ENCODE measurements at regions not wholly inside any gene's neighbourhood (a gene's known extent, or its start where the extent isn't known, plus 50 kb on each side); places are given as distances from the start of the nearest gene placed in this dataset.

DNA sequence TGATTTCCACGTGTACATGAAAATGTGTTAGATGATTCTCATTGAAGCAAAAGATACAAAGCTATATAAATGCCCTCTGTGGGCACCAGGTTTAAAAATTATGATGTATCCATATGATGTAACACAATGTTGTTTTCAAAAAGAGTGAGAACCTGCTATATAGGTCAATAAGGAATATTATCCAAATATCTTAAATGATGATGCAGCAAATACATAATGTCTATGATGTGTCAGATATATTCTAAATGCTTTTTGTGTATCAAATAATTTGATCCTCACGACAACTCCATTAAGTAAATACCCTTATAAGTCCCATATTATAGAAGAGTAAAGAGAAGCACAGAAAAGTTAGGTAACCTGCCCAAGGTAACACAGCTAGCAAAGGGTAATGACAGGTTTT lies 393.0 kb upstream of the DCN start:
- ChIA-PET POLR2A (ENCODE audit: unreplicated experiment) (no interaction called here), CTCF (no interaction called here)
- Histone ChIP-seq H3K4me1 (replicated peaks; ENCODE audit: insufficient read depth) (0 out of 2 replicates have a peak, but pooled peaks cover 4% of the 10 kb centered on the region), H3K9me3 (ENCODE audit: insufficient read depth, low read depth) (no peaks in the 10 kb centered on the region), H3K9me2 (ENCODE audit: insufficient read depth) (no peaks in the 10 kb centered on the region), H3K4me3 (no peak overlapping the region), H3K4me2 (no peak overlapping the region), H3F3A (ENCODE audit: insufficient read depth, low read depth) (no peaks in the 10 kb centered on the region), H3K27me3 (ENCODE audit: insufficient read depth, low read depth) (no peaks in the 10 kb centered on the region), H3K27ac (no peak overlapping the region), H2AFZ (no peak overlapping the region), H3K36me3 (ENCODE audit: low read depth) (no peaks in the 10 kb centered on the region), H3K79me2 (ENCODE audit: low read depth) (no peaks in the 10 kb centered on the region), H4K20me1 (ENCODE audit: insufficient read depth) (no peaks in the 10 kb centered on the region)
- TF ChIP-seq, protein P1, sequence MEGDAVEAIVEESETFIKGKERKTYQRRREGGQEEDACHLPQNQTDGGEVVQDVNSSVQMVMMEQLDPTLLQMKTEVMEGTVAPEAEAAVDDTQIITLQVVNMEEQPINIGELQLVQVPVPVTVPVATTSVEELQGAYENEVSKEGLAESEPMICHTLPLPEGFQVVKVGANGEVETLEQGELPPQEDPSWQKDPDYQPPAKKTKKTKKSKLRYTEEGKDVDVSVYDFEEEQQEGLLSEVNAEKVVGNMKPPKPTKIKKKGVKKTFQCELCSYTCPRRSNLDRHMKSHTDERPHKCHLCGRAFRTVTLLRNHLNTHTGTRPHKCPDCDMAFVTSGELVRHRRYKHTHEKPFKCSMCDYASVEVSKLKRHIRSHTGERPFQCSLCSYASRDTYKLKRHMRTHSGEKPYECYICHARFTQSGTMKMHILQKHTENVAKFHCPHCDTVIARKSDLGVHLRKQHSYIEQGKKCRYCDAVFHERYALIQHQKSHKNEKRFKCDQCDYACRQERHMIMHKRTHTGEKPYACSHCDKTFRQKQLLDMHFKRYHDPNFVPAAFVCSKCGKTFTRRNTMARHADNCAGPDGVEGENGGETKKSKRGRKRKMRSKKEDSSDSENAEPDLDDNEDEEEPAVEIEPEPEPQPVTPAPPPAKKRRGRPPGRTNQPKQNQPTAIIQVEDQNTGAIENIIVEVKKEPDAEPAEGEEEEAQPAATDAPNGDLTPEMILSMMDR (conservative IDR thresholded peaks at IDR 0.05): no peak
- no peak for TF ChIP-seq EZH2 (IDR thresholded peaks at IDR 0.05; ENCODE audit: low read depth)
- no TSS peak for BruUV-seq (replicated peaks)
- no peak for DNase-seq
- intact Hi-C loops (cut with micrococcal nuclease; ENCODE audit: unreplicated experiment): loop anchor here (5.0 to 10.0 kb wide), 2 partner anchors 193 to 569 kb away; partner anchors contain the start of gene BTG1

GRCh38 chr12:91574975-91575374 lies 392.4 kb upstream of the DCN start:
- Histone ChIP-seq H4K20me1 (ENCODE audit: insufficient read depth) (no peaks in the 10 kb centered on the region), H3K27ac (no peak overlapping the region), H3K9me3 (ENCODE audit: insufficient read depth, low read depth) (no peaks in the 10 kb centered on the region), H3K4me1 (replicated peaks; ENCODE audit: insufficient read depth) (0 out of 2 replicates have a peak, but pooled peaks cover 4% of the 10 kb centered on the region), H3K27me3 (ENCODE audit: insufficient read depth, low read depth) (no peaks in the 10 kb centered on the region), H3K79me2 (ENCODE audit: low read depth) (no peaks in the 10 kb centered on the region), H3K4me3 (no peak overlapping the region), H3K36me3 (ENCODE audit: low read depth) (no peaks in the 10 kb centered on the region), H3F3A (ENCODE audit: insufficient read depth, low read depth) (no peaks in the 10 kb centered on the region), H2AFZ (no peak overlapping the region), H3K4me2 (no peak overlapping the region), H3K9me2 (ENCODE audit: insufficient read depth) (no peaks in the 10 kb centered on the region)
- ChIA-PET POLR2A (ENCODE audit: unreplicated experiment) (no interaction called here), CTCF (no interaction called here)
- BruUV-seq (replicated peaks): no TSS peak
- intact Hi-C loops (cut with micrococcal nuclease; ENCODE audit: unreplicated experiment): loop anchor here (5.0 to 10.0 kb wide), 2 partner anchors 193 to 570 kb away; partner anchors contain the start of gene BTG1
- no peak for DNase-seq
- TF ChIP-seq, protein P1 (conservative IDR thresholded peaks at IDR 0.05): no peak
- TF ChIP-seq EZH2 (IDR thresholded peaks at IDR 0.05; ENCODE audit: low read depth): no peak

DNA sequence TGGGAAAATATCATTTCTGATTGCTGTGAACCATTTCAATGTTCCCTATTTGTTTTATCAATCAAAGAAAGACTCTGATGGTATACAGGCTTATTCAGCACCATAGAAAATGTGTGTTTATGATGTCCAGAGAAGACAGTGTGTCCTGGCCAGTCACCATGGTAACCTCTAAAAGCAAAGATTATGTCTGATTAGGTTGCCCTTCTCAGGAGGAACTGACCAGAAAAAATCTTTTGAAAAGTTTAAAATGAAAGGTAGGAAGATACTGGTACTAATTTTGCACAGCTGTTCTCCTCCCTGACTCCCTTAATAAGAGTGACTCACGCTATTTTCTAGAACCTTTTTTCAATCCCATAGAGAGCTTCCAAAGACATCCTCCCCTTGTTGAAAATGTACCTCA lies 391.8 kb upstream of the DCN start:
- Histone ChIP-seq H3K4me2 (no peak overlapping the region), H4K20me1 (ENCODE audit: insufficient read depth) (no peaks in the 10 kb centered on the region), H3K36me3 (ENCODE audit: low read depth) (no peaks in the 10 kb centered on the region), H3K9me2 (ENCODE audit: insufficient read depth) (no peaks in the 10 kb centered on the region), H3K9me3 (ENCODE audit: insufficient read depth, low read depth) (no peaks in the 10 kb centered on the region), H3K4me3 (no peak overlapping the region), H3K79me2 (ENCODE audit: low read depth) (no peaks in the 10 kb centered on the region), H2AFZ (no peak overlapping the region), H3K27ac (no peak overlapping the region), H3K27me3 (ENCODE audit: insufficient read depth, low read depth) (no peaks in the 10 kb centered on the region), H3K4me1 (replicated peaks; ENCODE audit: insufficient read depth) (0 out of 2 replicates have a peak, but pooled peaks cover 4% of the 10 kb centered on the region), H3F3A (ENCODE audit: insufficient read depth, low read depth) (no peaks in the 10 kb centered on the region)
- ChIA-PET POLR2A (ENCODE audit: unreplicated experiment) (interaction anchor here (0.6 kb wide), 1 partner anchor 872 kb away, joined by 6 read pairs; no protein-coding TSS in a partner anchor), CTCF (no interaction called here)
- intact Hi-C loops (cut with micrococcal nuclease; ENCODE audit: unreplicated experiment): loop anchor here (10.0 kb wide), 1 partner anchor 570 kb away; the partner anchor contains the start of gene BTG1
- no peak for DNase-seq
- no TSS peak for BruUV-seq (replicated peaks)
- TF ChIP-seq, protein P1 (conservative IDR thresholded peaks at IDR 0.05): no peak
- TF ChIP-seq EZH2 (IDR thresholded peaks at IDR 0.05; ENCODE audit: low read depth): no peak

Measured in PC-9 (cell line).